H1 (cell line): ENCODE measurements at regions not wholly inside any gene's neighbourhood (a gene's known extent, or its start where the extent isn't known, plus 50 kb on each side); places are given as distances from the start of the nearest gene placed in this dataset.

Source experiments
- CTCF ChIA-PET: fragments of 300-600 bp; sonication (Branson Sonifier 250); formaldehyde crosslinking; loops from one replicate; lab custom pipeline; 2021; ENCODE audit not compliant: partially characterized antibody; lab: Charles Lee
- POLR2A ChIA-PET: fragments of 300-600 bp; sonication (Branson Sonifier 250); formaldehyde crosslinking; loops from one replicate; lab custom pipeline; 2021; ENCODE audit warnings: inconsistent platforms; ENCODE audit not compliant: partially characterized antibody; lab: Charles Lee
- DNase-seq, 2 experiments: peaks; one replicate each; pipeline versions ENCODE4 v3.0.0 to v3.0.0-alpha.2; 2010 to 2022; ENCODE audit warnings: low spot score in 2 of 2, low read depth in 1 of 2, mixed read lengths in 1 of 2
- FAIRE-seq: peaks from 2 replicates; lab custom pipeline; 2011; peaks lifted over from hg19 to GRCh38; lab: Jason Lieb, UNC
- H2AFZ ChIP-seq: 2 replicates; pipeline ENCODE4 v1.8.1; 2012; ENCODE audit warnings: low read length, inconsistent platforms
- H2AK5ac ChIP-seq: 2 replicates; pipeline ENCODE4 v1.6.1; 2013; ENCODE audit warnings: low read depth, low read length
- H2BK120ac ChIP-seq: replicated peaks from 2 replicates; pipeline ENCODE3; 2013; ENCODE audit warnings: low read depth, low read length, inconsistent platforms
- H2BK12ac ChIP-seq: 2 replicates; pipeline ENCODE4 v1.6.1; 2013; ENCODE audit warnings: low read depth, low read length
- H2BK15ac ChIP-seq: 2 replicates; pipeline ENCODE4 v1.6.1; 2013; ENCODE audit warnings: low read length
- H2BK20ac ChIP-seq: 2 replicates; pipeline ENCODE4 v1.6.1; 2013; ENCODE audit warnings: low read length
- H2BK5ac ChIP-seq: 2 replicates; pipeline ENCODE4 v1.6.1; 2013; ENCODE audit warnings: low read depth, low read length
- H3K14ac ChIP-seq: 2 replicates; pipeline ENCODE4 v1.6.1; 2013; ENCODE audit warnings: inconsistent platforms; ENCODE audit not compliant: insufficient read length
- H3K18ac ChIP-seq: 2 replicates; pipeline ENCODE4 v1.6.1; 2013; ENCODE audit warnings: low read length; ENCODE audit errors: extremely low read depth
- H3K23ac ChIP-seq: 2 replicates; pipeline ENCODE4 v1.6.1; 2013; ENCODE audit warnings: inconsistent platforms; ENCODE audit not compliant: insufficient read length
- H3K23me2 ChIP-seq: 2 replicates; pipeline ENCODE4 v1.6.1; 2013; ENCODE audit warnings: low read depth, low read length
- H3K27ac ChIP-seq: 2 replicates; pipeline ENCODE4 v1.6.1; 2011; ENCODE audit warnings: low read depth, low read length, inconsistent platforms
- H3K27me3 ChIP-seq, 4 experiments: replicated peaks in 1 of 4; 1 replicate in 1 of 4; 2 replicates in 3 of 4; pipeline versions ENCODE4 v1.6.1 to v1.8.1; 2011 to 2013; ENCODE audit warnings: low read length in 3 of 4, mild to moderate bottlenecking in 3 of 4, inconsistent platforms in 2 of 4, mixed read lengths in 2 of 4, moderate library complexity in 1 of 4; ENCODE audit not compliant: control insufficient read depth in 3 of 4, insufficient read depth in 3 of 4; ENCODE audit errors: extremely low read depth in 1 of 4
- H3K36me3 ChIP-seq, 4 experiments: 2 replicates each; pipeline versions ENCODE4 v1.6.1 to v1.8.1; 2011 to 2013; ENCODE audit warnings: mild to moderate bottlenecking in 4 of 4, low read length in 3 of 4, moderate library complexity in 2 of 4, control low read depth in 1 of 4, inconsistent platforms in 1 of 4; ENCODE audit not compliant: insufficient read depth in 4 of 4, control insufficient read depth in 2 of 4
- H3K4ac ChIP-seq: replicated peaks from 2 replicates; pipeline ENCODE3; 2013; ENCODE audit warnings: low read length, low read depth, mixed read lengths, inconsistent platforms; ENCODE audit not compliant: insufficient read length
- H3K4me1 ChIP-seq, 4 experiments: replicated peaks in 1 of 4; 1 replicate in 1 of 4; 2 replicates in 3 of 4; pipeline versions ENCODE4 v1.6.1 to v1.8.1; 2011 to 2013; ENCODE audit warnings: low read length in 3 of 4, inconsistent platforms in 2 of 4, mixed read lengths in 1 of 4; ENCODE audit not compliant: insufficient read depth in 4 of 4, control insufficient read depth in 3 of 4
- H3K4me2 ChIP-seq, 2 experiments: 2 replicates each; pipeline versions ENCODE4 v1.6.1 to v1.8.1; 2011 to 2013; ENCODE audit warnings: low read depth in 2 of 2, low read length in 2 of 2, control low read depth in 1 of 2, inconsistent platforms in 1 of 2, mild to moderate bottlenecking in 1 of 2; ENCODE audit not compliant: insufficient read depth in 1 of 2
- H3K4me3 ChIP-seq, 4 experiments: fragments of 200-600, 300-600 bp in 1 of 4; sonication (generic), shearing (Covaris generic), sonication (Bioruptor Twin) in 1 of 4; 2 replicates each; pipeline versions ENCODE4 v1.5.1 to v1.8.1; 2011 to 2016; ENCODE audit warnings: low read length in 4 of 4, low read depth in 3 of 4, control low read depth in 2 of 4, inconsistent platforms in 2 of 4, mild to moderate bottlenecking in 2 of 4, mixed read lengths in 1 of 4, moderate library complexity in 1 of 4; ENCODE audit not compliant: insufficient read depth in 2 of 4; ENCODE audit errors: extremely low read depth in 1 of 4
- H3K56ac ChIP-seq: replicated peaks from 2 replicates; pipeline ENCODE3; 2013; ENCODE audit warnings: low read depth, mild to moderate bottlenecking, mixed read lengths, low read length, inconsistent platforms; ENCODE audit not compliant: insufficient read length
- H3K79me1 ChIP-seq: 2 replicates; pipeline ENCODE4 v1.6.1; 2013; ENCODE audit warnings: low read depth, low read length, control low read depth
- H3K79me2 ChIP-seq, 2 experiments: 2 replicates each; pipeline versions ENCODE4 v1.6.1 to v1.8.1; 2012 to 2013; ENCODE audit warnings: low read length in 2 of 2, mild to moderate bottlenecking in 2 of 2, inconsistent platforms in 1 of 2; ENCODE audit not compliant: insufficient read depth in 2 of 2, control insufficient read depth in 1 of 2
- H3K9ac ChIP-seq, 4 experiments: replicated peaks in 1 of 4; 1 replicate in 1 of 4; 2 replicates in 3 of 4; pipeline versions ENCODE4 v1.6.1 to v1.8.1; 2011 to 2013; ENCODE audit warnings: low read depth in 3 of 4, low read length in 3 of 4, control low read depth in 2 of 4, mild to moderate bottlenecking in 2 of 4, moderate library complexity in 2 of 4, inconsistent platforms in 1 of 4; ENCODE audit errors: extremely low read depth in 1 of 4
- H3K9me3 ChIP-seq, 2 experiments: 2 replicates each; pipeline versions ENCODE4 v1.6.1 to v1.8.1; 2012 to 2013; ENCODE audit warnings: mild to moderate bottlenecking in 2 of 2, moderate library complexity in 2 of 2, control low read depth in 1 of 2, inconsistent platforms in 1 of 2, low read depth in 1 of 2, low read length in 1 of 2, mixed read lengths in 1 of 2; ENCODE audit not compliant: insufficient read depth in 2 of 2
- H4K20me1 ChIP-seq, 2 experiments: replicated peaks in 1 of 2; 2 replicates each; pipeline versions ENCODE3 to v1.8.1; 2011 to 2013; ENCODE audit warnings: inconsistent platforms in 2 of 2, low read length in 2 of 2, mild to moderate bottlenecking in 1 of 2; ENCODE audit not compliant: insufficient read depth in 2 of 2, control insufficient read depth in 1 of 2
- H4K5ac ChIP-seq: 2 replicates; pipeline ENCODE4 v1.6.1; 2013; ENCODE audit warnings: low read length, low read depth, mixed read lengths, inconsistent platforms; ENCODE audit not compliant: insufficient read length
- H4K8ac ChIP-seq: 2 replicates; pipeline ENCODE4 v1.8.0; 2013; ENCODE audit warnings: mild to moderate bottlenecking, moderate library complexity, low read length, inconsistent platforms; ENCODE audit not compliant: insufficient read depth; ENCODE audit errors: extremely low read depth
- H4K91ac ChIP-seq: replicated peaks from 2 replicates; pipeline ENCODE3; 2013; ENCODE audit warnings: low read length, mixed read lengths, inconsistent platforms; ENCODE audit not compliant: insufficient read length
- EGR1 ChIP-seq: IDR thresholded peaks from 2 replicates; pipeline ENCODE4 v1.6.1; 2011; ENCODE audit warnings: low read depth, low read length, borderline replicate concordance
- POU5F1 ChIP-seq: IDR thresholded peaks from 2 replicates; pipeline ENCODE4 v1.6.1; 2011; ENCODE audit warnings: low read depth, mild to moderate bottlenecking, low read length, moderate library complexity
- RFX5 ChIP-seq: IDR thresholded peaks from 2 replicates; pipeline ENCODE4 v1.6.1; 2011; ENCODE audit warnings: low read depth, low read length, improper control_type of control experiment, borderline replicate concordance
- RNF2 ChIP-seq: fragments of 200-900, 300-1000 bp; sonication (generic); IDR thresholded peaks from 2 replicates; pipeline ENCODE4 v1.7.1; 2016; ENCODE audit warnings: borderline replicate concordance, low read depth, mild to moderate bottlenecking, antibody characterized with exemption, low read length; ENCODE audit not compliant: poor library complexity, severe bottlenecking; ENCODE audit errors: missing control alignments
- RXRA ChIP-seq: IDR thresholded peaks from 2 replicates; pipeline ENCODE4 v1.6.1; 2011; ENCODE audit warnings: low read depth, mild to moderate bottlenecking, low read length, moderate library complexity; ENCODE audit not compliant: insufficient read depth
- SIX5 ChIP-seq: IDR thresholded peaks from 2 replicates; pipeline ENCODE4 v1.6.1; 2011; ENCODE audit warnings: mild to moderate bottlenecking, low read depth, low read length
- SP4 ChIP-seq: IDR thresholded peaks from 2 replicates; pipeline ENCODE4 v1.6.1; 2012; ENCODE audit warnings: low read length, inconsistent platforms
- TAF7 ChIP-seq: optimal IDR thresholded peaks from 2 replicates; pipeline ENCODE3; 2011; ENCODE audit warnings: low read depth, mild to moderate bottlenecking, inconsistent platforms, low read length, moderate library complexity, borderline replicate concordance
- TBP ChIP-seq: IDR thresholded peaks from 2 replicates; pipeline ENCODE4 v1.6.1; 2011; ENCODE audit warnings: low read depth, low read length, improper control_type of control experiment
- TEAD4 ChIP-seq: IDR thresholded peaks from 2 replicates; pipeline ENCODE4 v1.6.1; 2012; ENCODE audit warnings: low read depth, low read length, inconsistent platforms, mixed read lengths
- WGBS, 2 experiments: shearing (Covaris generic) in 1 of 2; methylation state at CpG; one replicate each; pipeline versions ENCODE4 v1.1.6 to v1.1.7; 2013 to 2015; ENCODE audit warnings: low lambda C conversion rate in 2 of 2, mixed read lengths in 2 of 2, inconsistent platforms in 1 of 2, low coverage in 1 of 2, missing lambda C conversion rate in 1 of 2; ENCODE audit not compliant: insufficient replicate concordance in 2 of 2, insufficient coverage in 1 of 2, insufficient read length in 1 of 2; ENCODE audit errors: extremely low coverage in 1 of 2, missing lambda C conversion rate in 1 of 2; 5-methylcytosine and 5-hydroxymethylcytosine counted together

GRCh38 chr21:16800536-16801275, 712.1 kb upstream of the CXADR start:
- Histone ChIP-seq H4K20me1 (no peaks in the 10 kb centered on the region), H2BK5ac (no peak overlapping the region), H2BK20ac (no peak overlapping the region), H3K27ac (no peak overlapping the region), H2BK12ac (no peak overlapping the region), H3K4ac (no peak overlapping the region), H3K4me3 (no peak overlapping the region), H2AFZ (no peak overlapping the region), H4K5ac (no peak overlapping the region), H3K79me2 (no peaks in the 10 kb centered on the region), H3K36me3 (no peaks in the 10 kb centered on the region; a peak in 1 of 8 replicates), H3K23me2 (no peaks in the 10 kb centered on the region), H2BK120ac (no peak overlapping the region), H3K79me1 (no peaks in the 10 kb centered on the region), H3K4me1 (no peaks in the 10 kb centered on the region), H2AK5ac (no peak overlapping the region), H3K56ac (no peak overlapping the region), H3K27me3 (no peaks in the 10 kb centered on the region), H4K91ac (no peak overlapping the region), H3K14ac (no peak overlapping the region), H2BK15ac (no peak overlapping the region), H3K9ac (no peak overlapping the region), H3K4me2 (no peak overlapping the region), H4K8ac (no peak overlapping the region), H3K23ac (no peak overlapping the region), H3K9me3 (peaks cover 0 to 4% of the 10 kb centered on the region in 2 experiments; a peak in 1 of 4 replicates), H3K18ac (no peak overlapping the region)
- POLR2A ChIA-PET, result no interaction called here
- CTCF ChIA-PET, result interaction anchor here (1.3 kb wide), 1 partner anchor 25 kb away, joined by 3 read pairs; no protein-coding TSS in a partner anchor
- TF ChIP-seq TBP, result no peak
- TF ChIP-seq POU5F1, result no peak
- no peak for TF ChIP-seq EGR1
- no peak for TF ChIP-seq TAF7
- TF ChIP-seq RXRA, result no peak
- TF ChIP-seq RFX5, result no peak
- no peak for TF ChIP-seq RNF2
- no peak for TF ChIP-seq SP4
- no peak for TF ChIP-seq TEAD4
- no peak for TF ChIP-seq SIX5
- WGBS, 2 experiments, result 97% methylated on average over 3 of the region's 3 CpGs; no CpG with 5 or more reads in 1 of the 2 experiments
- DNase-seq (no peak), FAIRE-seq (no peak)
